ENCODE measurements at regions not wholly inside any gene's neighbourhood (a gene's known extent, or its start where the extent isn't known, plus 50 kb on each side); places are given as distances from the start of the nearest gene placed in this dataset.

- Histone ChIP-seq H3K4me2 (ENCODE audit: low read length) (no peak overlapping the region), H3F3A (ENCODE audit: low read length, unreplicated experiment) (no peaks in the 10 kb centered on the region), H3K36me3 (ENCODE audit: low read depth, low read length) (no peaks in the 10 kb centered on the region), H2AFZ (ENCODE audit: low read length) (no peak overlapping the region), H3K9me2 (replicated peaks; ENCODE audit: low read length) (no peaks in the 10 kb centered on the region), H3K79me2 (ENCODE audit: low read length) (no peaks in the 10 kb centered on the region), H4K20me1 (ENCODE audit: low read length) (no peaks in the 10 kb centered on the region), H3K4me3 (ENCODE audit: low read length) (no peak overlapping the region), H3K9ac (ENCODE audit: low read length) (no peak overlapping the region), H3K4me1 (ENCODE audit: insufficient read depth, low read length) (peaks cover 29% of the 10 kb centered on the region), H3K27me3 (ENCODE audit: low read length) (no peaks in the 10 kb centered on the region), H3K9me3 (ENCODE audit: low read length) (no peaks in the 10 kb centered on the region), H3K27ac (ENCODE audit: low read length) (no peak overlapping the region)
- DNase-seq = no peak
- no peak for ATAC-seq
- intact Hi-C loops (cut with micrococcal nuclease) = no loop called here
- BruUV-seq (replicated peaks) = no TSS peak
- ChIA-PET POLR2A (ENCODE audit: unreplicated experiment) (interaction anchor here (0.6 kb wide), 1 partner anchor 161 kb away, joined by 7 read pairs; no protein-coding TSS in a partner anchor), CTCF (no interaction called here)
- no peak for TF ChIP-seq EZH2 (IDR thresholded peaks at IDR 0.05; ENCODE audit: low read length, unreplicated experiment)
- TF ChIP-seq CTCF (conservative IDR thresholded peaks at IDR 0.05; ENCODE audit: low read depth, low read length) = no peak
- TF ChIP-seq EZH2phosphoT487 (IDR thresholded peaks at IDR 0.05; ENCODE audit: borderline replicate concordance, low read length) = no peak
These were observed 159.6 kb upstream of the KLF6 start for GRCh38 chr10:3944591-3944990.

DNA sequence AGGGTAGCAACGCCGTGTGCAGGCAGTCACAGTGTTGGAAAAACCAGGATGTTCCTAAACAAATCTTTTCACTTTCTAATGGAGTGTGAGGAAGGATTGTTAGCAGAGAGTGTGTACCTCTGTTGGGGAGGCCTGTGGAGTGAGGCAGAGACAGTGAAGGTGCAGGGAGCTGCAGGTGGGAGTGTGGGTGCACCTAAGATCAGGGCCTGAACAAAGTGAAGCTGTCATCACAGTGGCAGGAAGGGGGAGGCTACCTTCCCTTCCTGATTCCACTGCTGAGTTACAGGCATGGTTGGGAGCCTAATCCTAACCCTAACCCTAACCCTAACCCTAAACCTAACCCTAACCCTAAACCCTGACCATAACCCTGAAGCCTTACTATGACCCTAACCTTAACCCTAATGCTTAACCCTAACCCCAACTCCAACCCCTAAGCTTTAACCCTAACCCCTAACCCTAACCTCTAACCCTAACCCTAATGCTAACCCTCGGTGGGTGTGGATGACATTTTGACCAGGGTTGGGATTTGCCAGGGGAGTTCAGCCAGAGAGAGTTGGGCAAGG, 158.8 kb upstream of the KLF6 start:
- ChIA-PET POLR2A (ENCODE audit: unreplicated experiment) (interaction anchor here (0.6 kb wide), 1 partner anchor 160 kb away, joined by 7 read pairs; no protein-coding TSS in a partner anchor), CTCF (no interaction called here)
- DNase-seq = no peak
- Histone ChIP-seq H3K79me2 (ENCODE audit: low read length) (no peaks in the 10 kb centered on the region), H3K4me1 (ENCODE audit: insufficient read depth, low read length) (peaks cover 29% of the 10 kb centered on the region), H4K20me1 (ENCODE audit: low read length) (no peaks in the 10 kb centered on the region), H3K4me3 (ENCODE audit: low read length) (no peak overlapping the region), H3F3A (ENCODE audit: low read length, unreplicated experiment) (no peaks in the 10 kb centered on the region), H3K36me3 (ENCODE audit: low read depth, low read length) (no peaks in the 10 kb centered on the region), H3K27me3 (ENCODE audit: low read length) (no peaks in the 10 kb centered on the region), H3K9ac (ENCODE audit: low read length) (no peak overlapping the region), H3K27ac (ENCODE audit: low read length) (no peak overlapping the region; the same call in 1 of the 2 replicates), H3K4me2 (ENCODE audit: low read length) (no peak overlapping the region), H2AFZ (ENCODE audit: low read length) (no peak overlapping the region), H3K9me3 (ENCODE audit: low read length) (no peaks in the 10 kb centered on the region), H3K9me2 (replicated peaks; ENCODE audit: low read length) (no peaks in the 10 kb centered on the region)
- BruUV-seq (replicated peaks) = no TSS peak
- intact Hi-C loops (cut with micrococcal nuclease) = no loop called here
- no peak for ATAC-seq
- TF ChIP-seq CTCF (conservative IDR thresholded peaks at IDR 0.05; ENCODE audit: low read depth, low read length) (no peak), EZH2phosphoT487 (IDR thresholded peaks at IDR 0.05; ENCODE audit: borderline replicate concordance, low read length) (no peak), EZH2 (IDR thresholded peaks at IDR 0.05; ENCODE audit: low read length, unreplicated experiment) (no peak)

DNA sequence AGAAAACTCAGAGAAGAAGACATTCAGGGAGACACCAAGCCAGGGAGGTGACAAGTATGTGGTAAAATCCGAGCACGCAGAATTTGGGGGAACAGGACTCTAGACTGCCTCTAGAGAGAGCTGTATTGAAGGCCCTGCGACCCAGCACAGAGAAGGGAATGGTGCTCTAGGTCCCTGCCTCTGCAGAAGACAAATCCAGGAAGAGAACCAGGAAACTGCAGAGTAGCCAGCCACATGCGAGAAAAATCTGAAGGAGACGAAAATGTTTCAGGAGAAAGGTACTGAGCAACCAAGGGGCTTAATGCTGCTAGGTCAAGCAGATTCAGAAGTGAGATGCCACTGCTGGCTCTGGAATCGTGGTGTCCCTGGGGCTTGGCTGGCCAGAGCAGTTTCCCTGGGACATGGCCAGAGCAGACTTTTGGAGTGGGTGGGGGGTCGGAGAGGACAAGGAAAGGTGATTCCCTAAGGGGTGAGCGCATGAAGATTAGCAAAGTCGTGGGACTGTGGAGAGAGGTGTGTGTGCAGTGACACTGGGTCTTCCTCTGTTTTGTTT, 158.0 kb upstream of the KLF6 start:
- Histone ChIP-seq H3K27ac (ENCODE audit: low read length) (peak overlapping the region; percentile 46), H3K9ac (ENCODE audit: low read length) (no peak overlapping the region; the same call in 1 of the 2 replicates), H3F3A (ENCODE audit: low read length, unreplicated experiment) (no peaks in the 10 kb centered on the region), H3K36me3 (ENCODE audit: low read depth, low read length) (no peaks in the 10 kb centered on the region), H3K27me3 (ENCODE audit: low read length) (no peaks in the 10 kb centered on the region), H3K79me2 (ENCODE audit: low read length) (no peaks in the 10 kb centered on the region), H3K9me3 (ENCODE audit: low read length) (no peaks in the 10 kb centered on the region), H2AFZ (ENCODE audit: low read length) (no peak overlapping the region), H3K4me2 (ENCODE audit: low read length) (0 out of 2 replicates have a peak overlapping the region, but pooled peaks have one; percentile 44), H4K20me1 (ENCODE audit: low read length) (no peaks in the 10 kb centered on the region), H3K9me2 (replicated peaks; ENCODE audit: low read length) (no peaks in the 10 kb centered on the region), H3K4me3 (ENCODE audit: low read length) (no peak overlapping the region), H3K4me1 (ENCODE audit: insufficient read depth, low read length) (peaks cover 29% of the 10 kb centered on the region)
- CTCF ChIA-PET = no interaction called here
- DNase-seq = no peak
- POLR2A ChIA-PET (ENCODE audit: unreplicated experiment) = no interaction called here
- intact Hi-C loops (cut with micrococcal nuclease) = no loop called here
- TF ChIP-seq EZH2 (IDR thresholded peaks at IDR 0.05; ENCODE audit: low read length, unreplicated experiment) = no peak
- no peak for TF ChIP-seq EZH2phosphoT487 (IDR thresholded peaks at IDR 0.05; ENCODE audit: borderline replicate concordance, low read length)
- TF ChIP-seq CTCF (conservative IDR thresholded peaks at IDR 0.05; ENCODE audit: low read depth, low read length) = no peak
- BruUV-seq (replicated peaks) = no TSS peak
- ATAC-seq = no peak; the same call in 1 of the 2 replicates

Measured in PC-3 (cell line).